IMR-90 (cell line): ENCODE measurements at regions not wholly inside any gene's neighbourhood (a gene's known extent, or its start where the extent isn't known, plus 50 kb on each side); places are given as distances from the start of the nearest gene placed in this dataset.

Experiments
- ATAC-seq: fragments of 200-7000 bp; cut with Tn5 transposase; 2 replicates; pipeline ENCODE4 v1.9.1; 2020; ENCODE audit warnings: low read depth, mild to moderate bottlenecking, moderate library complexity
- BruUV-seq: library from RNA; stranded (reverse); fragments of 400-500 nt; replicated peaks from 2 replicates; lab custom pipeline; 2021; lab: Mats Ljungman, UMichigan
- CTCF ChIA-PET: fragments of 300-600 bp; formaldehyde crosslinking; extraction: SDS; loops from one replicate; lab custom pipeline; 2021; ENCODE audit warnings: antibody characterized with exemption; lab: Yijun Ruan, JAX
- POLR2A ChIA-PET: fragments of 300-600 bp; sonication (Branson Sonifier 250); formaldehyde crosslinking; loops from one replicate; lab custom pipeline; 2022; ENCODE audit warnings: antibody characterized with exemption; ENCODE audit not compliant: unreplicated experiment; lab: Charles Lee
- DNase-seq: peaks from one replicate; pipeline ENCODE4 v3.0.0; 2013
- H2AFZ ChIP-seq: replicated peaks from 2 replicates; pipeline ENCODE3; 2013; ENCODE audit warnings: low read length, mild to moderate bottlenecking; ENCODE audit not compliant: poor library complexity
- H2AK5ac ChIP-seq: 2 replicates; pipeline ENCODE4 v1.6.1; 2013; ENCODE audit warnings: low read depth, low read length, inconsistent platforms
- H2AK9ac ChIP-seq: replicated peaks from 2 replicates; pipeline ENCODE3; 2013; ENCODE audit warnings: mild to moderate bottlenecking, low read depth, low read length, moderate library complexity; ENCODE audit not compliant: poor library complexity
- H2BK120ac ChIP-seq: 2 replicates; pipeline ENCODE4 v1.6.1; 2013; ENCODE audit warnings: low read depth, low read length, inconsistent platforms
- H2BK15ac ChIP-seq: 3 replicates; pipeline ENCODE4 v1.6.1; 2013; ENCODE audit warnings: low read depth, low read length, inconsistent platforms
- H2BK20ac ChIP-seq: 2 replicates; pipeline ENCODE4 v1.6.1; 2013; ENCODE audit warnings: low read depth, mild to moderate bottlenecking, inconsistent platforms, low read length, moderate library complexity
- H2BK5ac ChIP-seq: 2 replicates; pipeline ENCODE4 v1.6.1; 2013; ENCODE audit warnings: mild to moderate bottlenecking, low read depth, low read length, inconsistent platforms; ENCODE audit not compliant: poor library complexity, severe bottlenecking
- H3K14ac ChIP-seq: replicated peaks from 2 replicates; pipeline ENCODE4 v1.6.1; 2013; ENCODE audit warnings: low read depth, low read length, inconsistent platforms
- H3K18ac ChIP-seq: 2 replicates; pipeline ENCODE4 v1.6.1; 2013; ENCODE audit warnings: low read depth, low read length, control low read depth
- H3K23ac ChIP-seq: 2 replicates; pipeline ENCODE4 v1.6.1; 2013; ENCODE audit warnings: low read depth, low read length, inconsistent platforms
- H3K27ac ChIP-seq: 2 replicates; pipeline ENCODE4 v1.5.1; 2013; ENCODE audit warnings: mild to moderate bottlenecking, control low read depth, low read length; ENCODE audit not compliant: insufficient read depth
- H3K27me3 ChIP-seq: 2 replicates; pipeline ENCODE4 v1.6.1; 2013; ENCODE audit warnings: low read length; ENCODE audit not compliant: control insufficient read depth, insufficient read depth
- H3K36me3 ChIP-seq: 2 replicates; pipeline ENCODE4 v1.6.1; 2013; ENCODE audit warnings: low read length, mixed read lengths; ENCODE audit not compliant: control insufficient read depth, insufficient read depth
- H3K4ac ChIP-seq: 2 replicates; pipeline ENCODE4 v1.6.1; 2013; ENCODE audit warnings: low read depth, low read length, inconsistent platforms
- H3K4me1 ChIP-seq: 2 replicates; pipeline ENCODE4 v1.6.1; 2013; ENCODE audit warnings: low read length, mixed read lengths; ENCODE audit not compliant: control insufficient read depth, insufficient read depth
- H3K4me2 ChIP-seq: 2 replicates; pipeline ENCODE4 v1.6.1; 2013; ENCODE audit warnings: low read depth, mild to moderate bottlenecking, control low read depth, low read length, moderate library complexity
- H3K4me3 ChIP-seq: 2 replicates; pipeline ENCODE4 v1.5.1; 2013; ENCODE audit warnings: low read depth, mild to moderate bottlenecking, control low read depth, low read length, moderate library complexity; ENCODE audit not compliant: insufficient read depth
- H3K56ac ChIP-seq: 2 replicates; pipeline ENCODE4 v1.6.1; 2013; ENCODE audit warnings: low read length, inconsistent platforms; ENCODE audit not compliant: insufficient read depth; ENCODE audit errors: extremely low read depth
- H3K79me1 ChIP-seq, 2 experiments: 2 replicates each; pipeline ENCODE4 v1.6.1; 2013; ENCODE audit warnings: low read length in 2 of 2, inconsistent platforms in 1 of 2, low read depth in 1 of 2
- H3K9ac ChIP-seq: 2 replicates; pipeline ENCODE4 v1.6.1; 2013; ENCODE audit warnings: low read depth, low read length, control low read depth
- H3K9me1 ChIP-seq: 2 replicates; pipeline ENCODE4 v1.6.1; 2013; ENCODE audit warnings: low read length, inconsistent platforms; ENCODE audit not compliant: insufficient read depth
- H3K9me3 ChIP-seq: 2 replicates; pipeline ENCODE4 v1.6.1; 2013; ENCODE audit warnings: low read length; ENCODE audit not compliant: control insufficient read depth, insufficient read depth
- H4K20me1 ChIP-seq: 2 replicates; pipeline ENCODE4 v1.6.1; 2013; ENCODE audit warnings: low read length, inconsistent platforms; ENCODE audit not compliant: insufficient read depth
- H4K5ac ChIP-seq: 2 replicates; pipeline ENCODE4 v1.6.1; 2013; ENCODE audit warnings: mild to moderate bottlenecking, low read depth, low read length, control low read depth
- H4K8ac ChIP-seq, 2 experiments: 2 replicates each; pipeline ENCODE4 v1.6.1; 2013; ENCODE audit warnings: low read depth in 2 of 2, low read length in 2 of 2, control low read depth in 1 of 2, inconsistent platforms in 1 of 2
- H4K91ac ChIP-seq: 2 replicates; pipeline ENCODE4 v1.6.1; 2013; ENCODE audit warnings: low read depth, low read length, inconsistent platforms; ENCODE audit not compliant: insufficient read depth
- CEBPB ChIP-seq: IDR thresholded peaks from 2 replicates; pipeline ENCODE4 v1.6.1; 2012; ENCODE audit warnings: low read depth, low read length, improper control_type of control experiment
- CHD1 ChIP-seq: IDR thresholded peaks from 2 replicates; pipeline ENCODE4 v1.6.1; 2012; ENCODE audit warnings: low read depth, low read length, improper control_type of control experiment
- ELK1 ChIP-seq: fragments of 150-350 bp; IDR thresholded peaks from 2 replicates; pipeline ENCODE4 v1.6.1; 2016; ENCODE audit warnings: low read depth, mild to moderate bottlenecking, low read length, moderate library complexity, borderline replicate concordance
- MAFK ChIP-seq: IDR thresholded peaks from 2 replicates; pipeline ENCODE4 v1.6.1; 2012; ENCODE audit warnings: low read depth, low read length, improper control_type of control experiment
- WGBS, 2 experiments: methylation state at CpG; one replicate each; pipeline versions ENCODE4 v1.1.5 to v1.1.7; 2013; ENCODE audit warnings: missing lambda C conversion rate in 2 of 2; ENCODE audit not compliant: insufficient read length in 1 of 2; ENCODE audit errors: extremely low coverage in 2 of 2; 5-methylcytosine and 5-hydroxymethylcytosine counted together
- dilution Hi-C: fragments of 300-500 bp; cut with HindIII; formaldehyde crosslinking; loops from one replicate; pipeline ENCODE4 v1.14.3; 2018; ENCODE audit warnings: low sequenced_read_pairs; ENCODE audit not compliant: unreplicated experiment
- in situ Hi-C: fragments of 300-500 bp; cut with MboI; formaldehyde crosslinking; loops from 3 replicates; pipeline ENCODE4 v1.14.3; 2019; ENCODE audit warnings: low sequenced_read_pairs, inconsistent platforms, mixed read lengths
- intact Hi-C: fragments of 100-400 bp; cut with micrococcal nuclease; formaldehyde crosslinking; loops from 2 replicates; pipeline ENCODE4 v1.10.0; 2022

- H4K20me1 ChIP-seq, result no peaks in the 10 kb centered on the region
- intact Hi-C loops, result no loop called here
- no peak for DNase-seq
- in situ Hi-C loops, result no loop called here
- no peak overlapping the region for H4K91ac ChIP-seq
- H2BK120ac ChIP-seq, result no peak overlapping the region
- BruUV-seq, result no TSS peak
- H3K9ac ChIP-seq, result no peak overlapping the region
- no peak overlapping the region for H3K4ac ChIP-seq
- H3K9me3 ChIP-seq, result no peaks in the 10 kb centered on the region
- peaks cover 5% of the 10 kb centered on the region for H3K27me3 ChIP-seq
- no peak overlapping the region for H3K18ac ChIP-seq
- H2BK15ac ChIP-seq, result no peak overlapping the region
- no peak overlapping the region for H4K8ac ChIP-seq
- no peak overlapping the region for H3K4me2 ChIP-seq
- no peak for ATAC-seq
- H4K5ac ChIP-seq, result no peak overlapping the region
- H3K4me3 ChIP-seq, result no peak overlapping the region
- H3K23ac ChIP-seq, result no peak overlapping the region
- H2AFZ ChIP-seq, result no peak overlapping the region
- H2BK20ac ChIP-seq, result no peak overlapping the region
- dilution Hi-C loops, result no loop called here
- no peak overlapping the region for H2BK5ac ChIP-seq
- no peak overlapping the region for H3K56ac ChIP-seq
- H3K14ac ChIP-seq, result no peak overlapping the region
- H3K79me1 ChIP-seq, result no peaks in the 10 kb centered on the region
- H3K36me3 ChIP-seq, result no peaks in the 10 kb centered on the region
- no peak for TF ChIP-seq ELK1
- TF ChIP-seq CHD1, result no peak
- no peak for TF ChIP-seq CEBPB
- TF ChIP-seq MAFK, result no peak
- 100% methylated on average over 2 of the region's 10 CpGs; no CpG with 5 or more reads in 1 of the 2 experiments for WGBS, 2 experiments
- no peak overlapping the region for H3K27ac ChIP-seq
- H2AK9ac ChIP-seq, result no peak overlapping the region
- H3K9me1 ChIP-seq, result no peaks in the 10 kb centered on the region
- H2AK5ac ChIP-seq, result no peak overlapping the region
- no peaks in the 10 kb centered on the region for H3K4me1 ChIP-seq
- ChIA-PET CTCF (no interaction called here), POLR2A (no interaction called here)
Measured at GRCh38 chr2:106323337-106324013, 129.4 kb upstream of the UXS1 start.
